Vagina (tissue), 2 donors: ENCODE measurements at regions not wholly inside any gene's neighbourhood (a gene's known extent, or its start where the extent isn't known, plus 50 kb on each side); places are given as distances from the start of the nearest gene placed in this dataset.

ENCODE experiments used
- DNase-seq, 2 donors: peaks; one replicate each; pipeline ENCODE4 v3.0.0-alpha.2; 2017; ENCODE audit errors: extremely low spot score in 2 of 2
- H3K27ac ChIP-seq: fragments of 200-600 bp; sonication (generic); one replicate; pipeline ENCODE4 v1.5.1; 2019
- H3K27me3 ChIP-seq: fragments of 200-600 bp; sonication (generic); one replicate; pipeline ENCODE4 v1.5.1; 2019
- H3K36me3 ChIP-seq, 2 donors: fragments of 200-600 bp; sonication (generic); one replicate each; pipeline ENCODE4 v1.5.1; 2017 to 2019
- H3K4me1 ChIP-seq: fragments of 200-600 bp; sonication (generic); one replicate; pipeline ENCODE4 v1.5.1; 2019
- H3K4me3 ChIP-seq, 2 donors: fragments of 200-600 bp; sonication (generic); 1 replicate in 1 of 2; 2 replicates in 1 of 2; pipeline ENCODE4 v1.5.1; 2016 to 2019
- H3K9me3 ChIP-seq: fragments of 200-600 bp; sonication (generic); one replicate; pipeline ENCODE4 v1.5.1; 2019
- CTCF ChIP-seq, 3 experiments: fragments of 450-650 bp in 2 of 3; fragments of 200-600 bp in 1 of 3; sonication (generic) in 1 of 3; IDR thresholded peaks; one replicate each; pipeline ENCODE4 v1.5.1; 2017 to 2019; ENCODE audit warnings: antibody characterized with exemption in 3 of 3, mild to moderate bottlenecking in 2 of 3, moderate library complexity in 2 of 3
- POLR2A ChIP-seq, 2 donors: fragments of 450-650 bp; IDR thresholded peaks; one replicate each; pipeline ENCODE4 v1.6.1; 2017; ENCODE audit warnings: antibody characterized with exemption in 2 of 2, mild to moderate bottlenecking in 2 of 2, moderate library complexity in 2 of 2
- POLR2AphosphoS5 ChIP-seq, 2 donors: sonication (generic); formaldehyde crosslinking; IDR thresholded peaks; one replicate each; pipeline ENCODE4 v1.9.0; 2017; ENCODE audit warnings: antibody characterized with exemption in 2 of 2, mild to moderate bottlenecking in 2 of 2, low read depth in 1 of 2; ENCODE audit not compliant: insufficient read depth in 1 of 2
- intact Hi-C: fragments of 100-400 bp; cut with DNase I; formaldehyde crosslinking; loops from one replicate; pipeline ENCODE4 v1.15.1; 2023

- H3K9me3 ChIP-seq = no peaks in the 10 kb centered on the region
Measured at GRCh38 chr13:107585469-107586180, 629.7 kb downstream of the LIG4 start.

GRCh38 chr13:107582171-107582570 lies 633.2 kb downstream of the LIG4 start:
- Histone ChIP-seq H3K27me3 (no peaks in the 10 kb centered on the region), H3K27ac (no peak overlapping the region), H3K36me3 (no peaks in the 10 kb centered on the region), H3K9me3 (no peaks in the 10 kb centered on the region), H3K4me1 (no peaks in the 10 kb centered on the region), H3K4me3 (no peak overlapping the region)
- no peak for TF ChIP-seq POLR2A (IDR thresholded peaks at IDR 0.05)
- no peak for TF ChIP-seq POLR2AphosphoS5 (IDR thresholded peaks at IDR 0.05; ENCODE audit: insufficient read depth in 1 of 2, low read depth in 1 of 2)
- TF ChIP-seq CTCF (IDR thresholded peaks at IDR 0.05) = no peak
- intact Hi-C loops = no loop called here
- no peak for DNase-seq

More at GRCh38 chr13:107585469-107586180, 629.7 kb downstream of the LIG4 start:
- Histone ChIP-seq H3K36me3 (no peaks in the 10 kb centered on the region), H3K27ac (no peak overlapping the region), H3K27me3 (no peaks in the 10 kb centered on the region), H3K4me3 (no peak overlapping the region), H3K4me1 (no peaks in the 10 kb centered on the region)
- TF ChIP-seq CTCF (IDR thresholded peaks at IDR 0.05) = no peak
- no peak for TF ChIP-seq POLR2A (IDR thresholded peaks at IDR 0.05)
- TF ChIP-seq POLR2AphosphoS5 (IDR thresholded peaks at IDR 0.05; ENCODE audit: insufficient read depth in 1 of 2, low read depth in 1 of 2) = no peak
- intact Hi-C loops = no loop called here
- no peak for DNase-seq

GRCh38 chr13:107580741-107581412 lies 634.5 kb downstream of the LIG4 start:
- Histone ChIP-seq H3K4me3 (no peak overlapping the region), H3K36me3 (no peaks in the 10 kb centered on the region), H3K4me1 (no peaks in the 10 kb centered on the region), H3K9me3 (no peaks in the 10 kb centered on the region), H3K27ac (no peak overlapping the region), H3K27me3 (no peaks in the 10 kb centered on the region)
- TF ChIP-seq POLR2A (IDR thresholded peaks at IDR 0.05) = no peak
- TF ChIP-seq POLR2AphosphoS5 (IDR thresholded peaks at IDR 0.05; ENCODE audit: insufficient read depth in 1 of 2, low read depth in 1 of 2) = no peak
- TF ChIP-seq CTCF (IDR thresholded peaks at IDR 0.05) = no peak
- DNase-seq = no peak
- intact Hi-C loops = no loop called here

GRCh38 chr13:107576430-107576829 lies 638.9 kb downstream of the LIG4 start:
- Histone ChIP-seq H3K27ac (no peak overlapping the region), H3K9me3 (no peaks in the 10 kb centered on the region), H3K4me1 (no peaks in the 10 kb centered on the region), H3K36me3 (no peaks in the 10 kb centered on the region), H3K4me3 (no peak overlapping the region), H3K27me3 (no peaks in the 10 kb centered on the region)
- intact Hi-C loops = no loop called here
- no peak for DNase-seq
- no peak for TF ChIP-seq POLR2AphosphoS5 (IDR thresholded peaks at IDR 0.05; ENCODE audit: insufficient read depth in 1 of 2, low read depth in 1 of 2)

DNA sequence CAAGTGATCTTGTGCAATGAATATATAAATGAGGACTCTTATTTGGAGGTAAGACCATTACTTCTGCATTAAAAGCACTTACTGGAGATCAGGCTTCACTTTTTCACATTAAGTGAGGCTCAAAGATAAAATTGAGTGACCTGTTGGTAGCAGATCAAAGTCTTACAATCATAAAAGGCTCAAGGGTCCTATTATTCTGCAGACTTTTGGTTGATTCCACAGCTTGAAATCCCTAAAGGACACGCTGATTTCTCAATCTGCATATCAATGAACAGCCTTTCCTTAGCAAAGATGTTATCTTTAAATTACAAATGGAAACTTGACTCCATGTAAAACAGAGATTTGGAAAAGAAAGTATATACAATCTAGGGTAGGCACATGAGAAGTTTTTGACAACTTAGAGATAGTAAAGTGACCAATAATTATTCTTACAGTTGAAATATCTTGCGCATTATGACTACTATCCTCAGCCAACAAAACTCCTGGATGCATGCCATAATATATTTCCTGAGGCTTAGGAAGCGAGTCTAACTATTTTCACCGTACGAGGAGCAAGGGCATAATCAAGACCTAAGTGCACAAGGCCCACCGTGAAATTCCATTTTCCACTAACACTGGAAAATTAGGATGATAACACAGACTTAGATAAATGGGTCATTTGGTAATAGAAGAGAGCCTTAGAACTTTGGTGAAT lies 640.7 kb downstream of the LIG4 start:
- intact Hi-C loops = no loop called here
- DNase-seq = no peak
- TF ChIP-seq CTCF (IDR thresholded peaks at IDR 0.05) (no peak), POLR2AphosphoS5 (IDR thresholded peaks at IDR 0.05; ENCODE audit: insufficient read depth in 1 of 2, low read depth in 1 of 2) (no peak), POLR2A (IDR thresholded peaks at IDR 0.05) (no peak)

More for the DNA sequence above, 640.7 kb downstream of the LIG4 start:
- no peaks in the 10 kb centered on the region for H3K4me1 ChIP-seq
- H3K27me3 ChIP-seq = no peaks in the 10 kb centered on the region
- H3K4me3 ChIP-seq = no peak overlapping the region
- H3K9me3 ChIP-seq = no peaks in the 10 kb centered on the region
- H3K36me3 ChIP-seq = no peaks in the 10 kb centered on the region
- no peak overlapping the region for H3K27ac ChIP-seq
